ENCODE measurements at regions not wholly inside any gene's neighbourhood (a gene's known extent, or its start where the extent isn't known, plus 50 kb on each side); places are given as distances from the start of the nearest gene placed in this dataset.
"Not testable (repeated sequence)": the region's sequence is repeated elsewhere in the genome, so short reads cannot be mapped to it uniquely, and the experiment has no call there.

DNA sequence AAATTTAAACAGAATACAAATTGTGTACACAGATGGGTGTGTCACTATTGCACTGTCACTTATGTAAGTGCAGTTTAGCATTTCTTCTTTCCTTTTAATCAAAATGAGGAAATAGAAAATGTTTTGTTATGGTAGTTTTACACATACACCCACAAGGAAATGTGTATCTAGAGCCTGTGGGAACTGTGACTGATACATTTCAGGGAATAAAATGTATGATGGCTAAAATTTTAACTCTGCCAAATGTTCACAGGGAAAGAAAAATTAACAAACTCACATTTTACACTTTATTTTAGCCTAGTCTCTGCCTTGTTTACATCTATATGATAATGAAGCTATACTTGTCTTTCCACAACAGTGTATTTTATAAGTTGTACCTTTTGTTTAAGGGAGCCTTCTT lies 66.4 kb upstream of the NBPF19 start:
- H3K9me1 ChIP-seq (replicated peaks; ENCODE audit: control insufficient read depth, extremely low read depth, insufficient read depth, low read length); H3K9me3 ChIP-seq (replicated peaks; ENCODE audit: control insufficient read depth, insufficient read depth, low read length); DNase-seq (ENCODE audit: low read depth, low spot score); H3K27ac ChIP-seq (ENCODE audit: insufficient read depth, low read depth, low read length); H3K9ac ChIP-seq (replicated peaks; ENCODE audit: extremely low read depth, insufficient read depth, low read length); H3K4me2 ChIP-seq (ENCODE audit: insufficient read depth, low read length); BruUV-seq (replicated peaks); FAIRE-seq; H3K79me2 ChIP-seq (ENCODE audit: control insufficient read depth, insufficient read depth, low read length); H2AFZ ChIP-seq (ENCODE audit: low read depth, low read length); H3K36me3 ChIP-seq (ENCODE audit: control insufficient read depth in 2 of 2, extremely low read depth in 1 of 2, insufficient read depth in 2 of 2, low read length in 2 of 2); H4K20me1 ChIP-seq (replicated peaks; ENCODE audit: control insufficient read depth, extremely low read depth, insufficient read depth, low read length); H3K27me3 ChIP-seq (ENCODE audit: control insufficient read depth in 2 of 2, insufficient read depth in 2 of 2, low read length in 2 of 2); H3K4me3 ChIP-seq (replicated peaks in 1 of 3; ENCODE audit: insufficient read depth in 1 of 3, low read depth in 1 of 3, low read length in 3 of 3); POLR2A ChIA-PET; CTCF ChIA-PET; dilution Hi-C loops (cut with MboI; ENCODE audit: extremely low pct_ligation_motif_present, low sequenced_read_pairs); intact Hi-C loops (cut with micrococcal nuclease); H3K4me1 ChIP-seq (ENCODE audit: control insufficient read depth, extremely low read depth, insufficient read depth, low read length): not testable (repeated sequence)

GRCh38 chr1:149415373-149415772 lies 59.5 kb upstream of the NBPF19 start:
- H3K27me3 ChIP-seq (ENCODE audit: control insufficient read depth in 2 of 2, insufficient read depth in 2 of 2, low read length in 2 of 2); H3K9me1 ChIP-seq (replicated peaks; ENCODE audit: control insufficient read depth, extremely low read depth, insufficient read depth, low read length); BruUV-seq (replicated peaks); H3K4me3 ChIP-seq (replicated peaks in 1 of 3; ENCODE audit: insufficient read depth in 1 of 3, low read depth in 1 of 3, low read length in 3 of 3); H3K36me3 ChIP-seq (ENCODE audit: control insufficient read depth in 2 of 2, extremely low read depth in 1 of 2, insufficient read depth in 2 of 2, low read length in 2 of 2); POLR2A ChIA-PET; FAIRE-seq; dilution Hi-C loops (cut with MboI; ENCODE audit: extremely low pct_ligation_motif_present, low sequenced_read_pairs); H3K79me2 ChIP-seq (ENCODE audit: control insufficient read depth, insufficient read depth, low read length); CTCF ChIA-PET; H3K4me2 ChIP-seq (ENCODE audit: insufficient read depth, low read length); H2AFZ ChIP-seq (ENCODE audit: low read depth, low read length); H3K27ac ChIP-seq (ENCODE audit: insufficient read depth, low read depth, low read length); DNase-seq (ENCODE audit: low read depth, low spot score); intact Hi-C loops (cut with micrococcal nuclease); H3K4me1 ChIP-seq (ENCODE audit: control insufficient read depth, extremely low read depth, insufficient read depth, low read length); H4K20me1 ChIP-seq (replicated peaks; ENCODE audit: control insufficient read depth, extremely low read depth, insufficient read depth, low read length); H3K9me3 ChIP-seq (replicated peaks; ENCODE audit: control insufficient read depth, insufficient read depth, low read length); H3K9ac ChIP-seq (replicated peaks; ENCODE audit: extremely low read depth, insufficient read depth, low read length): not testable (repeated sequence)

- not testable (repeated sequence) for BruUV-seq (replicated peaks)
Observed at GRCh38 chr1:149418782-149419181, 56.1 kb upstream of the NBPF19 start.

GRCh38 chr1:149423122-149423521 lies 51.7 kb upstream of the NBPF19 start:
- H3K4me3 ChIP-seq (replicated peaks in 1 of 3; ENCODE audit: insufficient read depth in 1 of 3, low read depth in 1 of 3, low read length in 3 of 3); H4K20me1 ChIP-seq (replicated peaks; ENCODE audit: control insufficient read depth, extremely low read depth, insufficient read depth, low read length); H3K9me3 ChIP-seq (replicated peaks; ENCODE audit: control insufficient read depth, insufficient read depth, low read length); dilution Hi-C loops (cut with MboI; ENCODE audit: extremely low pct_ligation_motif_present, low sequenced_read_pairs); H3K27me3 ChIP-seq (ENCODE audit: control insufficient read depth in 2 of 2, insufficient read depth in 2 of 2, low read length in 2 of 2); CTCF ChIA-PET; DNase-seq (ENCODE audit: low read depth, low spot score); intact Hi-C loops (cut with micrococcal nuclease); BruUV-seq (replicated peaks); FAIRE-seq; H3K27ac ChIP-seq (ENCODE audit: insufficient read depth, low read depth, low read length); H2AFZ ChIP-seq (ENCODE audit: low read depth, low read length); H3K4me2 ChIP-seq (ENCODE audit: insufficient read depth, low read length); H3K9ac ChIP-seq (replicated peaks; ENCODE audit: extremely low read depth, insufficient read depth, low read length); H3K79me2 ChIP-seq (ENCODE audit: control insufficient read depth, insufficient read depth, low read length); H3K36me3 ChIP-seq (ENCODE audit: control insufficient read depth in 2 of 2, extremely low read depth in 1 of 2, insufficient read depth in 2 of 2, low read length in 2 of 2); H3K4me1 ChIP-seq (ENCODE audit: control insufficient read depth, extremely low read depth, insufficient read depth, low read length); POLR2A ChIA-PET; H3K9me1 ChIP-seq (replicated peaks; ENCODE audit: control insufficient read depth, extremely low read depth, insufficient read depth, low read length): not testable (repeated sequence)

More at GRCh38 chr1:149418782-149419181, 56.1 kb upstream of the NBPF19 start:
- H3K4me3 ChIP-seq (replicated peaks in 1 of 3; ENCODE audit: insufficient read depth in 1 of 3, low read depth in 1 of 3, low read length in 3 of 3); POLR2A ChIA-PET; H3K9ac ChIP-seq (replicated peaks; ENCODE audit: extremely low read depth, insufficient read depth, low read length); H3K36me3 ChIP-seq (ENCODE audit: control insufficient read depth in 2 of 2, extremely low read depth in 1 of 2, insufficient read depth in 2 of 2, low read length in 2 of 2); FAIRE-seq; H3K27ac ChIP-seq (ENCODE audit: insufficient read depth, low read depth, low read length); CTCF ChIA-PET; H2AFZ ChIP-seq (ENCODE audit: low read depth, low read length); H3K9me1 ChIP-seq (replicated peaks; ENCODE audit: control insufficient read depth, extremely low read depth, insufficient read depth, low read length); H4K20me1 ChIP-seq (replicated peaks; ENCODE audit: control insufficient read depth, extremely low read depth, insufficient read depth, low read length); DNase-seq (ENCODE audit: low read depth, low spot score); dilution Hi-C loops (cut with MboI; ENCODE audit: extremely low pct_ligation_motif_present, low sequenced_read_pairs); H3K9me3 ChIP-seq (replicated peaks; ENCODE audit: control insufficient read depth, insufficient read depth, low read length); H3K4me1 ChIP-seq (ENCODE audit: control insufficient read depth, extremely low read depth, insufficient read depth, low read length); intact Hi-C loops (cut with micrococcal nuclease); H3K79me2 ChIP-seq (ENCODE audit: control insufficient read depth, insufficient read depth, low read length); H3K4me2 ChIP-seq (ENCODE audit: insufficient read depth, low read length); H3K27me3 ChIP-seq (ENCODE audit: control insufficient read depth in 2 of 2, insufficient read depth in 2 of 2, low read length in 2 of 2): not testable (repeated sequence)

All from endothelial cell of umbilical vein (primary cell).